ENCODE measurements at regions not wholly inside any gene's neighbourhood (a gene's known extent, or its start where the extent isn't known, plus 50 kb on each side); places are given as distances from the start of the nearest gene placed in this dataset.

GRCh38 chr5:99285606-99286005 lies 356.8 kb upstream of the CHD1 start:
- ChIA-PET CTCF (no interaction called here), POLR2A (no interaction called here)
- no peak for TF ChIP-seq CTCF (IDR thresholded peaks at IDR 0.05; ENCODE audit: insufficient read depth, low read length, missing control alignments)
- no peak overlapping the region for H3K4me3 ChIP-seq (ENCODE audit: low read depth, low read length)
- DNase-seq (ENCODE audit: low read depth, low spot score): no peak

GRCh38 chr5:99275128-99275527 lies 346.3 kb upstream of the CHD1 start:
- ChIA-PET POLR2A (no interaction called here), CTCF (no interaction called here)
- TF ChIP-seq CTCF (IDR thresholded peaks at IDR 0.05; ENCODE audit: insufficient read depth, low read length, missing control alignments): no peak
- H3K4me3 ChIP-seq (ENCODE audit: low read depth, low read length): no peak overlapping the region
- DNase-seq (ENCODE audit: low read depth, low spot score): no peak

- POLR2A ChIA-PET: no interaction called here
- TF ChIP-seq CTCF (IDR thresholded peaks at IDR 0.05; ENCODE audit: insufficient read depth, low read length, missing control alignments): no peak
- H3K4me3 ChIP-seq (ENCODE audit: low read depth, low read length): no peak overlapping the region
- no peak for DNase-seq (ENCODE audit: low read depth, low spot score)
- CTCF ChIA-PET: no interaction called here
These were observed 343.8 kb upstream of the CHD1 start for GRCh38 chr5:99272576-99272975.

GRCh38 chr5:99258819-99259218 lies 330.0 kb upstream of the CHD1 start:
- DNase-seq (ENCODE audit: low read depth, low spot score): no peak
- ChIA-PET POLR2A (no interaction called here), CTCF (no interaction called here)
- no peak overlapping the region for H3K4me3 ChIP-seq (ENCODE audit: low read depth, low read length)
- TF ChIP-seq CTCF (IDR thresholded peaks at IDR 0.05; ENCODE audit: insufficient read depth, low read length, missing control alignments): no peak

GRCh38 chr5:99248066-99248465 lies 319.3 kb upstream of the CHD1 start:
- H3K4me3 ChIP-seq (ENCODE audit: low read depth, low read length): no peak overlapping the region
- POLR2A ChIA-PET: no interaction called here
- TF ChIP-seq CTCF (IDR thresholded peaks at IDR 0.05; ENCODE audit: insufficient read depth, low read length, missing control alignments): no peak
- no peak for DNase-seq (ENCODE audit: low read depth, low spot score)
- CTCF ChIA-PET: no interaction called here

- ChIA-PET CTCF (no interaction called here), POLR2A (no interaction called here)
- H3K4me3 ChIP-seq (ENCODE audit: low read depth, low read length): no peak overlapping the region
- DNase-seq (ENCODE audit: low read depth, low spot score): no peak
- no peak for TF ChIP-seq CTCF (IDR thresholded peaks at IDR 0.05; ENCODE audit: insufficient read depth, low read length, missing control alignments)
These were observed 318.5 kb upstream of the CHD1 start for GRCh38 chr5:99247346-99247745.

Data from AG04449 (cell line).